Mucosa of gallbladder (tissue), 1 donor: ENCODE measurements at regions not wholly inside any gene's neighbourhood (a gene's known extent, or its start where the extent isn't known, plus 50 kb on each side); places are given as distances from the start of the nearest gene placed in this dataset.

Experiments
- DNase-seq: peaks from one replicate; pipeline ENCODE4 v3.0.0-alpha.2; 2020; ENCODE audit warnings: low spot score
- donor health status: DM: no; HTN: no; CAD: no.

DNA sequence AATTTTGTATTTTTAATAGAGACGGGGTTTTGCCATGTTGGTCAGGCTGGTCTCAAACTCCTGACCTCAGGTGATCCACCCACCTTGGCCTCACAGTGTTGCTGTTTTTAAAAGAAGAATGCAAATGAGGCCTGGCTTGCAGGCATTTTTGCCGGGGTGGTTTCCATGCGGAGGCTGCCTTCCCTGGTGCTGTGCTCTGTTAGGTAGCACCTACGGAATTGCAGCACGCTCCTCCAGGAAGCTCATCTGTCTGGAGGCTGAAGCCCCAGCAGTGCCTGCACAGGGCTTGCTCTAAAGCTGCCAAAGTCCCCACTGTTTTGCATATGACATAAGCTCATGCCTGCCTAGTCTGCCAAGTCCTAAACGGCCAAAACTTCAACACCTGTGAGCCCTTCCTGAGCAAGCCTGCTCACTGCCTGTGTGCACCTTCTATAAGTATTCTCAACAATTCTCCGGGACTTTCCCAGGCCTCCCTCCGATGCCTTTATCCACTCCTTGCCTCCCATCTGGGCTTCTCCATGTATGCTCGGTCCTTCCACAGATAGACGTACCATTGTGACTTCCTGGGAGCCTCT is 551.3 kb upstream of the RAB6C start:
- DNase-seq = no peak

DNA sequence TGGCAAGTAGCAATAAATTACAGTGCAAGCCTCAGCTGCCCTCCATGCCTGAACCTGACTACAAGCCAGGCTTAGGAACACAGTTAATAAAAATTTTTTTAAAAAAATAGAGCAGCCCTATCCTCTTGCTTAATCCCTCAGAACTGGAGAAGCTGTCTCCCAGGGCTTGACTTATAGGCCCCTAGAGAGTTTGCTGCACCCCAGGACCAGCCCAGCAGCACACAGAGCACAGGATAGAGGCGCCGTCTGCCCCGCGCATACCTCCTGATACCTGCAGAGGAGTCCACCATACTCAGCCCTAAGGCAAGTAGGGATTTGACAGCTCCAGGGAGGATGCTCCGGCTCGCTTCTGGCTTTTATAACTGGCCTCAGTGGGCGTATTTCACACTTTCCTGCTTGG is 548.6 kb upstream of the RAB6C start:
- no peak for DNase-seq

DNA sequence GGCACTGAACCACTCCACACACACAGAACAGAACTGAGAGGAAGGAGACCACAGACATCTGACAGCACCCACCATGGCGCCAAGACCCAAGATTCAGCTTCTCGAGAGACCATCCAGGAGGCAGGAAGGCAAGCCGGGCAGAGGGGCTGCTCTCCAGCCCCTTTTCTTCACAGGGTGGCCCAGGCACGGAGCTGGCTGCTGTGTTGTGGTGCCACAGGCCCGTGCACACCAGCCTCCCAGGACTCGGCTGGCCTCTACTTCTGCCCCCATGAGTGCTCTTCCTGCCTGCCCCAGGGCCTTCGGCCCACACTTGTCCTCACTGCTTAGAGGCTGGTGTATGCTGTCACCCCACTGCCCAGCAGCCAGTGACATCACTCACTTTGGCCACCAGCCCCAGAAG is 547.6 kb upstream of the RAB6C start:
- DNase-seq = no peak

DNA sequence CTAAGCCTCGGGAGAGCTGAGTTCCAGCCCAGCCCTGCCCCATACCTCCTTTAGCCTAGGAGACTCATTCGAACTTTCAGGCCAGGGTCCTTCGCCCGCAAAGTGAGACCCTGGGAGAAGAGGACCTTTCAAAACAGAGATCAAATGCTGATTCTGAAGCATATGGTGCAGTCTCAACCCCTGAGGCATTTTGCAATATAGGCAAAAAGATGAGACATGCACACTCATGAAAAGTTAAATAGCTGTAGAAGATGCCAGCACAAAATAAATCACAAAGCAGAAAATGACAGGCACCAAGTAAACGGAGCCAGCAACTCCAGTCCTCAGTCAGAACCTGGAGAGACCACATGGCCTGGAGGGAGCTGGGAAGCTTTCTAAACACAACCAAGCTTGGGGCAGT is 542.7 kb upstream of the RAB6C start:
- DNase-seq = no peak

DNA sequence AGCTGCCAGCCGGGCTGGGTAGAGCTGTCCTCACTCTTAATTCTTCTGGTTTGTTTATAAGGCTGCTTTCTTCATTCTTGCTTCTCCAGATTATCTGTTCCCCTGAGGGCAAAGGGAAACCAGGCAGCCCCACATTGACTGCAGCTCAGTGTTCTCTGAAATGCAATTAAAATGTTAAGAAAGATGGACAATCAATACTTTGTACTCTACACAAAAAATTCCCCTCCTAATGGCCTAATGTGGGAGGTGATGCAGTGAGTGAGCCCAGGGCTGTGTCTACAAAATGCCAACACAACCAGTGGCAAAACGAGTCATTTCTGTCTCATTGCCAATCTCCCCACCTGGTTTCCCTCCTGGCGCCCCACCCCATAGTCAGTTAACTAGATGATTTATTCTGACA is 541.7 kb upstream of the RAB6C start:
- no peak for DNase-seq

DNA sequence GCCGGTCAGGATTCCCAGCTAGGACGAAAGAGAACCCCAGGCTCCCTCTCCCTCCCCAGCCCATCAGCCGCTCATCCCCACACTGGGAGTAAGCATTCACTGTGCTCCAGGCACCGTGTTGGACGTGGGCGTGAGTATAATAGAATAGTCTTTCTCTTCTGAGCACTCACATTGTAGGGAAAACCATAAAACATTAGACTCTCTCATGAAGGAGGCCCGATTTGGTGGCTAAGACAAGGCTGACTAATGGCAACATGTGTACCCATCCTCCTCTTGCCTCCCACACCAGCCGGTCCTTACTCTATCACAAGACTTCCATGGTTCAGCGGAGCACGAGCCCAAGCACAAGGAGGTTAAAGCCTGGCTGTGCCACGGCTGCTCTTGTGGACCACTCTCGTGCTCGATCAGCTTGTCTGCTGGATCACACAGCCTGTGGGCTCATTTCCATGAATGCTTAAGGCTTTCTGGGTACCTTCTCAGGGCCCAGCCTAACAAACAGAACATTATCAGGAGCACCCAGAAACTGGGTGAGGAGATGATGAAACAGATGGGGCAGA is 540.9 kb upstream of the RAB6C start:
- no peak for DNase-seq

DNA sequence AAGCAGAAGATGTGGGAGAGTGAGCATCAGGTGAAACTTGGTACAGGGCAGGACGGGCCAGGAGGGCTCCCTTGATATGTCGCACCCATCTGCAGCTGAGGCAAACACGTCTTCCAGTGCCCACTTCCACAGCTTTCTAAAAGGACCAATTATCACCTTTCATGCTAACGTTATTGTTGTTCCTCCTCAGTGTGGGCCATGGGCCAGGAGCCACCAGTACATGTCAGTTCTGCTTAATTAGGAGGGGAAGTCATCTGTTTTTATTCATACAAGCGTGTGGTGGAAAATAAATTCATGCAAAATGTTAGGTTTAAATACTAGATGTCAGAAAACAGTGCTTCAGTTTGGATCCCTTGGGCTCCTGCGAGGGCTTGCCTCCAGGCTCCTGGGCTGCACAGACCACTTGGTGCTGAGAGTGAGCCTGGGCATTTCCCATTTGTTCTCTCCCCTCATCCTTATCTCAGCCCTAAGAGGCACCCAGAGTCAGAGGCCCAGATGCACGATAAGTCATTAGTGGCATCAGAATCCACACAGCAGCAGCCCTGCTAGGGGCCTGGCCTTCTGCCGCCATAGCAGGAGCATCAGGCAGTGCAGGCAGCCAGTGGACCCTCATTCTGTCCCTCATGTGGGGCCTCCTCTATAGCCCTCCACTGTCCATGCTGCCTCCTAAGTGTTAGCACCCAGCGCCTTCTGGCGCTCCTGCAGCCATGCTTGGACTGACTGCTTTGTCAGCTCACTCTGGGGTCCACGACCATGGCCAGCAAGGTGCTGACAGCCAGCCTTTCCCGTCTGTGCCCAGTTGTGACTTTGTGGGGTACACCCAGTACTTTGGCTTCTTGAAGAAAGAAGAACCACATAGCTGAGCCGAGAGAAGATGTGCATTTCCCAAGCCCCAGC is 539.8 kb upstream of the RAB6C start:
- DNase-seq = no peak

DNA sequence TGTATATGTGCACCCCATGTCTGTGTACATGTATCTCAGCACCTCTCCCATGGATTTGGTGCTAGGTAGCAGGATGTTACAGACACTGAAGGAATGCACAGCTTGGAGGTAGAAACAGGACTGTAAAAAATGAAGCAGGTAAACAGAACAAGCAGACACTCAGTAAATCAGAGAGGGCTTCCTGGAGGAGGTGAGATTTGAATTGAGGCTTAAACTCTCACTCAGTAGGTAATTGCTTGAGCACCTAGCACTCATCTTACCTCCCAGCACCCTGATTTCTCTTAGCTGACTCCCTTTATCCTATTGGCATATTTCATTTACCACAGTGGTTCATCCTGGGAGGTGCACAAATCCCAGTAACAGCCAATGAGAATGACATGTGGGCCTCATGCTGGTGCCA is 537.9 kb upstream of the RAB6C start:
- DNase-seq = no peak

DNA sequence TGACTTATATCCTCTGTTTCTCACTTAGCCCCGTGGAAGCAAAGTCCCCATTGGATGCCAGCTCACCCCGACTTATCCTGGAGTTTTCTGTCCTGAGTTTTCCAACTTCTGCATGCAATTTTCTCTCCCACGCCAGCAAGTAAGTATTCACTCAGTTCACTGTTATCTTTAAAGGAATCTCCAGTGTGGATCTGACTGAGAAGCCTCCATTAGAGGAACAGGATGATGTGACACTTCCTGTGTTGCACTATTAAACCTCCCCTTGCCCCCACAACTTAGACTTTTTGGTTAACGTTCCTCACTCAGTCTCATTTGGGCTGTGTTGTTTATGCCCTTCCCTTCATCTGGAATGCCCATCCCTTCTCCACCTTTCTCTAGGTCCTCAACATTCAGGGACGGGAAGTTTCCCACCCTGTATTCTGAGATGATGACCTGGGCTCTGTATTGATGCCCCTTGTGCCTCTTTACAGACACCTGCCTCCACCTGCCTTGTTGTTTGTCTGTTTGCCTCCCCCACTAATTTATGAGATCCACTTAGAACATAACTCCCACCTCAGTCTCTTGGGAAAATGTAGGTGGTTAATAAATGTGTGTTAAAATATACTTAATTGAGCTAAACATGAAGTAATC is 536.1 kb upstream of the RAB6C start:
- DNase-seq = no peak

DNA sequence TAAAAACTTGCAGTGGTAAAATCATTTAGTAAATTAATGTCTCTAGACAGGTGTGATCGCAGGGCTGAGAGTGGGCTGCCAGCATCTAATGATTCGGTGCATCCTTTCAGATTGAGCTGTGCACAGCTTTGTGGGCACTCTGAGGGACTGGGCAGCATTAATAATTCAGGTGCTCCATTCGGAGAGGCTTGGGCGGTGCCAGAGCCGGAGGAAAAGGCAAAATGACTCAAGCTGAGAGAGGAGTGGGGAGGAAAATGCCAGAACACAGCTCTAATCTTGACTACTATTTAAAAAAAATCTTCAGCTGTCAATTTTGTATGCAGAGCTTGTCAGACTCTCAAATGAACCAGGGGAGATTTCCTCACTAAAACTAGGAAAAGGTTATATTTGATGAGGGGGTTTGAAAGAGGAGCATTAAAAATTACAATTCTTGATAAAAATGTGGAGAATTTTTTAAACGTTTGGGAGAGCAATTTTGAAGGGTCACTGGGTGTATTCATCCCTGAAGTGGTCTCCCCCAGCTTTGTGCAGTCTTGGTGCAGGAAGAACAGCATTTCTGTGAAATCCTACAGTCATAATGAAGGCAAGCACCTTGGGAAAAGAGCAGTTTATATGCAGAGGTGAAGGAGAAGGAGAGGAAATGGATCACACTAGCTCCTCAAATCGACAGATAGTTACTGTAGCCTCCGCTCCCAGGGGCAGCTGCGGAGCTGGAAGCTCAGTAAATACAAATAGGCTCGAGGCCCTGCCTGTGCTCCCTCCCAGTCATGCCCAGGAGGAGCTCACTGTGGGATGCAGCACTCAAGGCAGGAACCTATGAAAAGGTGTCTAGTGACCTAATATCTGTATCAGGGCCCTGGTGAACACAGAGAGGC is 535.4 kb upstream of the RAB6C start:
- DNase-seq = no peak

DNA sequence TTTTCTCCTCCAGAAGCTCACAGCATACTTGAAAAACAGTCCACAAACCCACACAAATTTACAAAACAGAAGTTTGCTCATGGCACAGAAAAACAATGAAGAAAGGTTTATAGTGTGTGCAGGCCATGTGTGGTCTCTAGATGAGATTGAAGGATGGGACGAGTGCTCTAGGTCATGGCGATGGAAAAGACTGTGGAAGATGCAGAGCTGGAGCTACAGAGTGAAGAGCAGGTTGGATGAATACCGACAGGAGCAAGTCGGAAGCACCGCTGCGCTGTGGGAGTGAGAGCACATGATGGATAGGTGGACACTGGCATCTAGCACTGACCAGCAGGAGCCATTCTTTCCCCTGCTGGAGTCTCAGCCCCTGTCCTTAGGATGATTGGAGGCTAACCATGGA is 534.7 kb upstream of the RAB6C start:
- DNase-seq = no peak

DNA sequence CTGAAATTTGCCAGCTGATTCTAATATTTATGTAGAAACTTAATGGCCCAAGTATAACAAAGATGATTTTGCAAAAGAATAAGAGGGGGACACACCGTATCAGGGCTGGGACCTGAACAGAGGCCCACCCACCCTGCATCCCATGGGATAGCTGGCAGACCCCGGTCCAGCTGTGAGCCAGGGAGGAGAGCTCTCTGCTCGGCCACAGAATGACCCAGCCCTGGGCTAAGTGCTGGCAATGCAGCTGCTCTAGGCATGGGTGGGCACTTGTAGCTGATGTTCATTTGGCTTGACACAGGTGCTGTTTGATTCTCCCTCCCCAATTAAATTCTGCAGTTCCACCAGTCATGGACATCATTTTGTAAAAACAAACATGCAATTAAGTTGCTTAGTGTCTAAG is 522.8 kb upstream of the RAB6C start:
- no peak for DNase-seq

DNA sequence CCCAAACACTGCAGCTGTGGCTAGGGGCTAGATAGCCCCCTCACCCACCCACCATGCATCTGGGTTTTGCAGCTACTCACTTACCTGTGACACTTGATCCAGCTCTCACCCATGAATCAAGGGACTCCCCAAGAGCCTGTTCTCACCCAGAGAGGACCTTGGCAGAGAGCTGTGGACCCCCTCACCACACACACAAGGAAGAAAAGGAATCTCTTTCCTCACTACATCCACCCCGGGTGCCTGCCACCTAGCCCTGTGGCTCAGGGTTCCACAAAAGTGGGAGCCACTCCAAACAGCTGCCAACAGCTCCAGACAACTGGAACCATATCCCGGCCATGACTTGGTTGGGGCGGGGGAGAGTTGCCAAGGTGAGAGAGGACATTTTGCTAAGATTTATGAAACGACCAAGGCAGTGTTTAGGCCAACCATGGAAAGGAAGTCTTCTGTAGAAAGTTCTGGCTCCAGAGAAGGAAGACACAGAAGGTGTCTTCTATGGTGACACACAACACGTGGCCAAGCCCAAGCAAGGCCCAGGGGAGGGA is 522.1 kb upstream of the RAB6C start:
- no peak for DNase-seq

DNA sequence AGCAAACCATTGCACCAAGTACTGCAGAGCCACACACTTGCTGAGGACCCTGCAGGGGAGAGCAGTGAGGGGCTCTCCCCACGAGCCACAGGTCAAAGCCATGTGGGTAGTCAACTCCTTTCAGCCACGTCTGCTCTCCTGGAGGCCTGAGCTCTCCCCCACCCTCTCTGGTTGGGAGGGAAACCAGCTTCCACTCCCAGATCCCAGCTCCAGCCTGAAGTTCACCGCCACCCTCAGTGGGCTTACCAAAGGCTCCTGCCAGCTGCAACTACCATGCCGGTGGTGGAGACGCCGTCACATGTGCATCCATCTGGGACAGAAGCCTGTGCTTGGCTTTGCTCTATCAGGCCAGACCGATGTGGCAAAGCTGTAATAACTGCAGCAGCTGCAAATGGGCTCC is 521.5 kb upstream of the RAB6C start:
- DNase-seq = no peak

DNA sequence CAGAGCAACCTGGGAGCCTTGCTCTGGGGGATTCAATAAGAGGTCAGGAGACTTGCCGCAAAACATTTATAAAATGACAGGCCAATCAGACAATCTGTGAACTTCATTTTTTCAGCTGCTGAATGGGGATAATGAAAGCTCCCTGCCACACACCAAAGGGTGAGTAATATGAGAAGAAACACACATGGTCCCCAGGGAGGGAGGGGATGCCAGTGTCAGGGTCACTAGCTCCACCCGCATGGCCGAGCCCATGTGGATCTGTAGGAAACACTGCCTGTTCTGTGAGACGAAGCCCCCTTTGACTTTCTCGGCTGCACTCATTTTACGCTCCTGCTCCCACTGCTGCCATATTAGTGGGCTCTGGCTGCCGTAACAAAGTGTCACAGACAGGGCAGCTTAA is 521.0 kb upstream of the RAB6C start:
- no peak for DNase-seq

DNA sequence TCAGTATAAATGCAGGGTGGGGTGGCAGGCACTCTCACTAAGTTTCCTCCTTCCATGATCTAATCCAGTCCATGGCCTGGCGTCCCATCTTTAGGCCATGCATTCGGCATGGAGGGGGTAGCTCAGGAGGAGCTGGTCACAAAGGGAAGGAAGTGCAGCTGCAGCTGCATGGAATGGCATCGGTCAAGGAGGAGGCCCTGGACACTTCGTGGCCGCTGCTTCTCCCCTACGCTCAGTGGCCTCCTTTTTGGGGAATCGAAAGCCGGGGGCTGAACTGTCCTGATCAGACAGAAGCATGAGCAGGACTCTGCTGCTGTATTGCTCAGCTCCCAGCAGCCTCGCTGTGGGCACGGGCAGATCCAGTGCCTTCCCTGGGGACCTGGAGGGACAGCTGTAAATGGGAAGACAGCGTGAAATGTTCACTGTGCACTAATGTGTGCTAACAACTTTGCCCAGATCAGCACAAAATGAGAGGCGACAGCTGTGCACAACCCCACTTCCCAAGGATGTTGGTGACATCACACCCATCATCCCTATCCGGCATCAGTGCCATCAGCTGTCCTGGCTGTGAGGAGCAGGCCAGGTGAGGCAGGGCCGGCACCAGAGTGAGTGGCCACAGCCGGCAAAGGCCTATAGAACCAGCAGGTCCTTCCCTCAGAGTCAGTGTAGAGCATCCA is 520.1 kb upstream of the RAB6C start:
- DNase-seq = no peak

DNA sequence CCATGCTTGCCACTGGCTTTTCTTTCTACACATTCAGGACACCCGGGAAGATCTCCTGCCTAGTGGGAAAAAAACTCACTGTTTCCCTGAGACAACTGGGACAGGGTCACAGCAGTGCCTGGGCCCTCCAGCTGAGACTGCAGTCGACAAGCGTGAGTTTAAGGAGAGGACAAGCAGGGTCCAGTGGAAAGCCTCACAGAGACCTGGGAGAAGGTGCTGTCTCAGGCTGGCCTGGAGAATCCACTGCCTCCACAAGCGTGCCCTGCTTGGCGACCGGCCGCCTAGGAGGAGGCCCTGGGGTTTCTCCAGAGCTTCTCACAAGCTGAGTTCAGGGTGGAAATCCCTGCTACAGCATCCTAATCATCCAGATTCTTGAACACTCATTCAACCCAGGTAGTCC is 519.6 kb upstream of the RAB6C start:
- DNase-seq = no peak

DNA sequence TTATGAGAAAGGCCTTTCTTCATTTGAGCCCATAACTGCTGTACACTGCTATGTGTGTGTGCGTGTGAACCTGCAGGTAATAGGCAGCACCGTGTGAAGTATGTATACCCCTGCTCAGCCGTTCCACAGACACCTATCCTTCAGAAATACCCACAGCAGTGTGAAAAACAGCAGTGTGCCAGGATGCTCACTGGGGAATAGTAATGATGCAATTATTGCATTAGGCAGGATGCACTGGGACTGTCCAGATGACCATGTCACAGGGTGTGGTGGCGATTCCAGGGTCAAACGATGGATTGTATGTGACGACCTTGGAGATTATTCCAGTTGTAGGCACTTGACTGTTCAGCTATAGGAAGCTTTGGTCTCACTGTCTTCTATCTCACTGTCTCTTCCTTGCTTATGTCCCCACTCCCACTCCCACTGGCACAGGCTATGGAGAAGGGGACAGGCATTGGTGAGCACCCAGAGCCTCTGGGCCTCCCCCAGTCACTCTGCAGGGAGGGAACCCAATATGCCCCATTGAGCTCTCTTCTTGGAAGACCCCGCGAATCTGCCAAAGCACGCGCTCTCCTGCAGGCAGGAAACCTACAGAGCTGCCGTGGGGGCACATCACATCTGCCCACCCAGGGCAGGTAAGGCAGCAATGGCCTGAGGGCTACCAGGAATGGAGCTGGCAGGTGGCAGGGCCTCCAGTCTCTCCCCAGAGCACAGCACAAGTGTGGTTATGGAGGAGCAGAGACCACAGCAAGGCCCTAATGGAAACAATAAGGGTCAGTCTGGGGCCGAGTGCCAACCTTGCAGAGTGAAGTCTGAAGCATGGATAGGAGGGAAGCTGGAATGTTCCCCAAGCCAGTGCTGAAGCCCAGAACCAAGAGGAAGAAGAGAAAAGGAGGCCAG is 518.9 kb upstream of the RAB6C start:
- DNase-seq = no peak

DNA sequence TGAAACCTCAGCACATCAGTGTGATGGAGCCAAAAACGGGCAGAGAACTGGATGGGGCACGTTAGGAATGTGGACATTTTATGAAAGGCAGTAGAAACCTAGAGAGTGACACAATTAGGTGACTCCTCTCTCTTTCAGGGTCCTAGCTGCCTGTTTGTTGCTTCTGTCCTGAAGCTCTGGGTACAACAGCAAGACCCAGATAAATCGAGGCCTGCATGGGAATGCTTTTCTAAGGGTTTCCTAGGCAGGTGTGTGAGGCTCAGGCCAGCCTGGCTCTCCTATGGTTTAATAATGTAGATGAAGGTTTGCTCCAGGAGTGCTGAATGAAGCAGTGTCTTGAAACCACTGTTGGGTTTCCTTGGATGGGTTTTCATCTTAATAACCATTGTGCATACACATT is 517.1 kb upstream of the RAB6C start:
- DNase-seq = no peak

DNA sequence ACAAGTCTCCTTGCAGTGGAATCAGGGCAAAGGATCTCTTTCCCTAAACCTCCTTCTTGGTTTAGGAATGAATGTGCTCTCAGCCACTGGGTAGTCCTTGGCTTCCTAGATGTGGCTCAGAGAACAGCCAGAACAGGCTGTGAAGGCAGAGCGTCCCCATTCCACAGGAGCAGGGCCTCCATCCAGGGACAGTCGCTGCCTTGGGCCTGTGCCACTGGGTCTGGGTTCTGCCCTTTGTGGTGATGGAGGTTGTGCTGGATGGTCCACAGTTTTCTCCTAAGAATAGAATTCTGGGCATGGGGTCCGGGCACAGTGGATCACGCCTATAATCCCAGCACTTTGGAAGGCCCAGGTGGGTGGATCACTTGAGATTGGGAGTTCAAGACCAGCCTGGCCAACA is 516.5 kb upstream of the RAB6C start:
- no peak for DNase-seq
